Erythroblast (primary cell): ENCODE measurements at regions not wholly inside any gene's neighbourhood (a gene's known extent, or its start where the extent isn't known, plus 50 kb on each side); places are given as distances from the start of the nearest gene placed in this dataset.

Experiments used
- GATA1 ChIP-seq: IDR thresholded peaks from 2 replicates; pipeline ENCODE4 v1.6.1; 2011; ENCODE audit warnings: low read depth, mild to moderate bottlenecking, control low read depth, low read length, moderate library complexity
- POLR2A ChIP-seq: IDR thresholded peaks from 2 replicates; pipeline ENCODE4 v1.6.1; 2011; ENCODE audit warnings: mild to moderate bottlenecking, low read length

DNA sequence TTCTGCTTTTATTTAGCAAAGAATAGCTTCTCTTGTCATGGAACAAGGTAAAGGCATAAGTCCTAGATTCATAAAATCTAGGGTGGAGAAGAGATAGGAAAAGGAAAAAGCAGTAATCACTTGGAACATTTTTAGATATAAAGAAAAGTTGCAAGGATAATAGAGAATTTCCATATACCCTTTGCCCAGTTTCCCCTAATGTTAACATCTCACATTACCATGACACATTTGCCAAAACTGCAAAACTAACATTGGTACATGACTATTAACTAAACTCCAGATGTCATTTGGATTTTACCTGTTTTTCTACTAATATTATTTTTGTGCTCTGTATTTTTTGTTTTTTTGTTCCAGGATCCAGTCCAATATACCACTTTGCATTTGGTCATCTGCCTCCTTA is 265.1 kb downstream of the ETAA1 start:
- TF ChIP-seq POLR2A, result no peak
- TF ChIP-seq GATA1, result no peak
